Liver (tissue), 3 donors: ENCODE measurements at regions not wholly inside any gene's neighbourhood (a gene's known extent, or its start where the extent isn't known, plus 50 kb on each side); places are given as distances from the start of the nearest gene placed in this dataset.

Experiments used
- CTCF ChIP-seq: fragments of 150-350 bp; IDR thresholded peaks from 2 replicates; pipeline ENCODE4 v1.5.1; 2017; ENCODE audit warnings: improper control_type of control experiment, low read depth, low read length; ENCODE audit not compliant: missing input control
- GABPA ChIP-seq, 2 donors: IDR thresholded peaks in 1 of 2; conservative IDR thresholded peaks in 1 of 2; 2 replicates each; pipeline ENCODE4 v1.6.1; 2016; ENCODE audit warnings: antibody characterized with exemption in 2 of 2, mild to moderate bottlenecking in 1 of 2, moderate library complexity in 1 of 2
- YY1 ChIP-seq: IDR thresholded peaks from 2 replicates; pipeline ENCODE4 v1.6.1; 2016; ENCODE audit warnings: antibody characterized with exemption, mild to moderate bottlenecking
- ZBTB33 ChIP-seq: IDR thresholded peaks from 2 replicates; pipeline ENCODE4 v1.6.1; 2016; ENCODE audit warnings: antibody characterized with exemption
- donor health status: healthy.
- donor health status: healthy.

GRCh38 chr2:17298453-17298852 is 219.8 kb downstream of the RAD51AP2 start:
- TF ChIP-seq ZBTB33 (no peak), GABPA (IDR thresholded peaks at IDR 0.05 in 1 of 2, conservative IDR thresholded peaks at IDR 0.05 in 1 of 2) (no peak), CTCF (no peak), YY1 (no peak)
